Heart left ventricle (tissue), 13 donors: ENCODE measurements at regions not wholly inside any gene's neighbourhood (a gene's known extent, or its start where the extent isn't known, plus 50 kb on each side); places are given as distances from the start of the nearest gene placed in this dataset.

Source experiments
- CTCF ChIP-seq, 12 donors: fragments of 200-600 bp; sonication (generic) in 4 of 12; IDR thresholded peaks; one replicate each; pipeline versions ENCODE4 v1.5.0 to v1.8.0; 2018 to 2022; ENCODE audit warnings: antibody characterized with exemption in 12 of 12, mild to moderate bottlenecking in 5 of 12
- POLR2A ChIP-seq, 2 donors: fragments of 450-650 bp; IDR thresholded peaks; one replicate each; pipeline ENCODE4 v1.6.1; 2017; ENCODE audit warnings: antibody characterized with exemption in 2 of 2, mild to moderate bottlenecking in 2 of 2, moderate library complexity in 2 of 2
- donor health status: ischemic (EF 13 %, LVEDD 7.1; RV severe dilation, severe dysfunction).
- donor health status: DM: no; HTN: yes; CAD: no.
- donor health status: DM: no; HTN: no; CAD: no.
- donor health status: ischemic (EF 25% LVEDD 6.9; RV normal size, moderate dysfunction).
- donor health status: ischemic (EF 25% LVEDD 5.7; RV mildly dilated, moderate dysfunction).
- donor health status: ischemic (EF 35%, LVEDD 5.7; RV mildly dilated, moderate dysfunction).
- donor health status: nonischemic (EF 11% LVEDD 7.7; RV severe dilation, severe dysfunction).
- donor health status: DM: yes; HTN: yes; CAD: no.
- donor health status: PGD.
- donor health status: ischemic (EF 29% LVEDD 5.4; RV normal size, mild dysfunction).
- donor health status: nonischemic (EF 23%, LVEDD 6.1; RV moderate dilation, normal function).

GRCh38 chr1:8261398-8261762, 56.5 kb upstream of the SLC45A1 start:
- TF ChIP-seq CTCF (IDR thresholded peaks at IDR 0.05): no peak
- no peak for TF ChIP-seq POLR2A (IDR thresholded peaks at IDR 0.05)
